Stimulated activated CD4-positive, alpha-beta T cell treated with anti-CD3 and anti-CD28 coated beads, Interleukin-15, amount 100 ng/mL, for 48 hours (primary cell): ENCODE measurements at regions not wholly inside any gene's neighbourhood (a gene's known extent, or its start where the extent isn't known, plus 50 kb on each side); places are given as distances from the start of the nearest gene placed in this dataset.
"Not testable (repeated sequence)": the region's sequence is repeated elsewhere in the genome, so short reads cannot be mapped to it uniquely, and the experiment has no call there.

Source experiments
- DNase-seq, 2 donors: peaks; one replicate each; pipeline ENCODE4 v3.0.0-alpha.2; 2020; ENCODE audit warnings: low read depth in 2 of 2

DNA sequence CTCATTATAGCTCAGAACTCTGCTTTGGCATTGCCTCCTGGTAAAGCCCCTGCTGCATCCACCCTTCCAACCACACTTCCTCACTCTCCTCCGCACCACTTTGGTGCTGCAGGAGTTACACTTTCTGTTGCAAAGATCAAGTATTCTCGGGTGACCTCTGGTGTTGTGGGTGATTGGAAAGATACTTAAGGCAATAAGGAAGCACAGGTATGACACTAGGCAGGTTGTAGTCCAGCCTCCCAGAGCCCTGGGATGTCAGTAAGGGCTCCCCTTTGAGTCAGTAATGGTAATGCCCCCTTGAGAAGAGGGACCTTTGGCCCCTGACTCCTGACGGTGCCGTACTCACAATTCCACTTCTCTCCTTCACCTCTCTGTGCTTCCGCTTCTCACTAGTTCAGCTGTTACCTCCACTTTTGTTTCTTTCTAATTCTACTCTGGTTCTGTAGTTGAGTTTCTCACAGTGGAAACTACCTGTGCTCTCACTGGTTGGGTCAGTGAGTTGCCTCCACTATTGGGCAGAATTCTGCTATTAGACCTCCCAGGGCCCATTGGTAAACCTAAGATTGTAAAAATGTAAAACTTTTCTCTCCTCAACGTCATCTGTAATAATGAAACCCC, 350.0 kb downstream of the GOLGA6L6 start:
- not testable (repeated sequence) for DNase-seq

DNA sequence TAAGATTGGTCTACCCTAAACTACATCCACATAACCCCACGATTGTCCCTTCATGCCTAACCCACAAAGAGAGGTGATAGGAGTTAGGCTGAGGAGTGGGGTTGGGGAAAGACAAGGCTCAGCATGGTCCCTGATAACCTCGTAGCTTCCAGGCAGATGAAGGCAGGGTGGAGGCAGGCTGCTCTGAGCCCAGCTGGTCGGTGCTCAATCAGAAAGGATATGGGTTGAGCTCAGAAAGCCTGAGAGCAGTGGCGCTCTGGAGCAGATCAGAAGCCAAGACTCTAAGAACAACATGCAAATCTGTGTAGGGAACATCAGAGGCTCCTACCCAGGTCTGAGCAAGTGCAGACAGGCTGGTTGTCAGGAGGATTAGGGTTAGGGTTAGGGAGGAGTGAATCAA, 353.0 kb downstream of the GOLGA6L6 start:
- DNase-seq, result not testable (repeated sequence)

DNA sequence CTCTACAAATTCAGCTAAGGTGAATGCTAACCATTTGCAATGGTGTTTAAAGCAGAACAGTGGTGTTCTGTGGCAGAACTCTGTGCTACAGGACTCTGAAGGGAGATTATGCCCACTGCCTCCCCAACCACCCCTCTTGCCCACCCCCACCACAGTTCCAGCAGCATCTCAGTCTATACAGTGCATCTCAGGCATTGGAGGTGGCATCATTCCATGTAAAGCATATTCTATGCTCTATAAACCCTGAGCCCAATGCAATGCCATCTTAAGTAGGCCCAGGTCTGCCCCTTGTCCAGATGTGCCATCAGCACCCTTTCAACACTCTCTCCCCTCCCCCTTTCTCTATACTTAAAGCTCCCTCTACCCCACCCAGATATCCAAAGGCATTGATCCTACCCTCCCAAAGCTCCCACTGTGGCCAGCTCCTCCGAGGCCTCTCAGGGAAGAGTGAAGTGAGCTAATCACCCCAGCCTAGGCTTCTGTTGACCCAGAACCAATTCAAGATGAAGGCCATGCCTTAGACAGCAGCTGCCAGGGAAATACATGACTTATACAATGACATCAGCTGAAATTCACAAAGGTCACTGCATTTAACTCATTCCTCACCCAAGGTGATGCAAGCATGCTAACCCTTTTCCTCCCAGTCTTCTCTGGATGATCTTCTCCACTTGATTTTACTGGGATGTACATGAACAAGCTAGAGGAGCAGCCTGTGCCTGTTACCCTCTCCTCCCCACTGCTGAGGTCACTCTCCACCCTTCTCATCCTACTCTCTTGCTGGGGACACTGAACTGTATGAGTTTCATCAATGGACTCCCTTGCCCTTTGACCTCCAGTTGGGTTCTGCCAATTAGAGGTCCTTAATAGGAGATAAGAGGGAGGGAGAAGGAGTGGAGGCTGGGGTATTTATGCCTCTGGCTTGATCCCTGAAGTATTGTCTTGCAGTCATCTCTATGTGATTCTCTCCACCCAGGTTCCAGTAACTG, 353.9 kb downstream of the GOLGA6L6 start:
- not testable (repeated sequence) for DNase-seq

DNA sequence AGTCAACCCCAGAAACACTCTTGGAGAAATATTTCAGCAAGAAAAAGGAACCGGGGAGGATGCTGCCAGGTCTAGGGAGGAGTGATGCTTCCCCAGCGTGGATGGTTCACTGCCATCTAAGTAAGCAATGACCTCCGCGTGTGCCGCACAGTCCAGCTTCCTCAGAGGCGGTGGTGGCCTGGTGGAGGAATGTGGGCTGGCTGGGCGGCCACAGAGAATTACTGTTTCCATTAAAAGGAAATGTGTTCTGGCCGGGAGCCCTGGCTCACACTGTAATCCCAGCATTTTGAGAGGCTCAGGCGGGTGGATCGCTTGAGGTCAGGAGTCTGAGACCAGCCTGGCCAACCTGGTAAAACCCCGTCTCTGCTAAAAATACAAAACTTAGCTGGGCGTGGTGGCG, 356.7 kb downstream of the GOLGA6L6 start:
- DNase-seq, result not testable (repeated sequence)

DNA sequence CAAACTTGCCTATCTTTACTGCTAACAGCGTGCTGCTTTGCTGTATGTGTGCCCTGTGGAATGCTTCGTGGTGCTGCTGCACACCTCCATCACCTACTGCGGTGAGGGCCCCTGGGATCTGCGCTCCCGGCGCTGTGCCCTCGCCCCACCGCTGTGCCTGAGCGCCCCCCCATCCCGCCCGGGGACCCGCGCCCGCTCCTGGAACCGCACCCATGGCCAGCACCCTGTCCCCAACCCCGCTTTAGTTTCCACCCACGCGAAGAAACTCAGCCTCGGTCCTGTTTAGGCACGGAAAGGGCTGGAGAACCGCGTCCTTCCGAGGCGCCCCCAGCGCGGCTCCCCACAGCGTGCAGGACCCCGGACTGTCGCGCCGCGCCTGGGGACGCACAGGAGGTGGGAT, 373.4 kb downstream of the GOLGA6L6 start:
- DNase-seq, result not testable (repeated sequence)

DNA sequence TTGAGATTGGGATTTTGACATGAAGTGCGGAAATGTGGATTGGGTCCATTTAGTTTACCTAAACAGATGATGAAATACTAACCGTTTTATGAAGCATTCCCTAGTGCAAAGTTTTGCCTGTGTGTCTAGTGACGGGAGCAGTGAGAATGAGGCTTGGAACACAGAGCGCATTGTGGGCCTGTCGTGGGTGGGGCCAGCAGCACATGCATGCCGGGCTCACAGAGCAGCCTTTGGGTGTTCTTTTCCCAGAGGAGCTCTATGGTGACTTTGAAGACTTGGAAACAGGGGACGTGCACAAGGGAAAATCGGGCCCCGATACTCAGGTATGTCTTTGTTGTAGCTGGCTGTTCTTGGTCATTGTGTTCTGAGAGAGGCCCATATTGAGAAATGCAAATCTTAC, 388.1 kb downstream of the GOLGA6L6 start:
- not testable (repeated sequence) for DNase-seq

DNA sequence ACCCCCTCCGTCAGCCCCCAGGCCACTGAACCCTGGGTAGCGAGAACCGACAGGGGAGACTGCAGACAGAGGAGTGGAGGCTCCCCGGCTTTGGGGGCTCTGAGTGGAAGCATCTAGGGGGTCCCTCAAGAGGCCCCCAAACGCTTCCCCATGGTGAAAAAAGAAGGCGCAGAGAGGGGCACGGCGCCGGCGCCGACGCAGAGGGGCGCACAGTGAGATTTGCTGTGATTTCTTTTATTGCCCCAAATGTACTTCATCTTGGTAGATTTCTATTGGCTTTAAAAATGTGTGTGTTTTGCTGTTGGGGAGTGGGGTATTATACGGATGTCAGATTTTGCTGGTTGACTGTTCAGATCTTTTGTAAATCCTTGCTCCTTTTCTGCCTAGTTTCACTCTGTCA, 392.9 kb downstream of the GOLGA6L6 start:
- not testable (repeated sequence) for DNase-seq

DNA sequence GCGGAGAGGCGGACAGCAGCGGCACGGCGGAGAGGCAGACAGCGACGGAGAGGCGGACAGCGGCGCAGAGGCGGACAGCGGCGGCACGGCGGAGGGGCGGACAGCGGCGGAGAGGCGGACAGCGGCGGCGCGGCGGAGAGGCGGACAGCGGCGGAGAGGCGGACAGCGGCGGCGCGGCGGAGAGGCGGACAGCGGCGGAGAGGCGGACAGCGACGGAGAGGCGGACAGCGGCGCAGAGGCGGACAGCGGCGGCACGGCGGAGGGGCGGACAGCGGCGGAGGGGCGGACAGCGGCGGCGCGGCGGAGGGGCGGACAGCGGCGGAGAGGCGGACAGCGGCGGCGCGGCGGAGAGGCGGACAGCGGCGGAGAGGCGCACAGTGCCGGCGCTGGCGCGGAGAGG, 393.6 kb downstream of the GOLGA6L6 start:
- DNase-seq, result not testable (repeated sequence)

DNA sequence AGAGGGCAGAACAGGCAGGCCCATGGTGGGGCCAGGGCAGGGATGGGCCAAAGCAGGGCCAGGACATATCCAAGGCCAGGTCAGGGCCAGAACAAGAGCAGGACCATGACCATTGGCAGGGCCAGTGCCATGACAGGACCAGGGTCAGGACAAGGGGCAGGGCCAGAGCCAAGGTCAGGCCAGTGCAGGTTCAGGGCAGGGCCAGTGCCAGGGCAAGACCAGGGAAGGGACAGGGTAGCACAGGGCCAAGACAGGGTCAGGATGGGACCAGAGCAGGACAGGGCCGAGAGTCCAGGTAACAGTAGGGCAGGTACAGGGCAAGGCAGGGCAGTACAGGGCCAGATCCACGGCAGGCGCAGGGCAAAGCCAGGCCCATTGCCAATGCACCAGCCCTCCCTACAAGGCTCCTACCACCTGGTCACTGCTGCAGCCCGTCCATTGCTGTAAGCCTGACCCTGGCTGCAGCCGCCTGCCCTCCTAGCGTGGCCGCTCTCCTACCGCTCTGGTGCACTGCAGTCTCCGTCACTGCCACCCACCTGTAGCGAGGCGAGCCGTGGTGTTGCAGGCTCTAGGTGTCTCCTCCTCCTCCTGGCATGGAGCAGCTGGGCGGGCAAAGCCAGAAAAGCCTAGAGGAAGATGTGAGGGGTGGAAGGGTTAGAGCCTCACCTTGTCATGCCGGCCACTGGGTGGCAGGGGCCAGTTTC, 397.1 kb downstream of the GOLGA6L6 start:
- DNase-seq, result not testable (repeated sequence)

DNA sequence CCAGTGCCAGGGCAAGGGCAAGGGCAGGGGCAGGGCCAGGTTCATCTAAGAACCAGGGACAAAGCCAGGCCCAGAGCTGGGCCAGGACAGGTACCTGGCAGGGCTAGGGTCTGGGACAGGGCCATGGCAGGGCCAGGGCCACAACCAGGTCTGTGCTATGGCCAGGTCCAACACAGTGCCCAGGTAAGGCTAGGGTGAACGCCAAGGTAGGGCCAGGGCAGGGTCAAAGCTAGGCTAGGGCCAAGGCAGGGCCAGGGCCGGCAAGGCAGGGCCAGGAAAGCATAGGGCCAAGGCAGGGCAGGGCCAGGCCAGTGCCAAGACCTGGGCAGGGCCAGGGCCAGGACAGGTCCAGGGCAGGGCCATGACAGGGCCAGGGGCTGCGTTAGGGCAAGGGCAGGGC, 398.7 kb downstream of the GOLGA6L6 start:
- DNase-seq, result not testable (repeated sequence)

DNA sequence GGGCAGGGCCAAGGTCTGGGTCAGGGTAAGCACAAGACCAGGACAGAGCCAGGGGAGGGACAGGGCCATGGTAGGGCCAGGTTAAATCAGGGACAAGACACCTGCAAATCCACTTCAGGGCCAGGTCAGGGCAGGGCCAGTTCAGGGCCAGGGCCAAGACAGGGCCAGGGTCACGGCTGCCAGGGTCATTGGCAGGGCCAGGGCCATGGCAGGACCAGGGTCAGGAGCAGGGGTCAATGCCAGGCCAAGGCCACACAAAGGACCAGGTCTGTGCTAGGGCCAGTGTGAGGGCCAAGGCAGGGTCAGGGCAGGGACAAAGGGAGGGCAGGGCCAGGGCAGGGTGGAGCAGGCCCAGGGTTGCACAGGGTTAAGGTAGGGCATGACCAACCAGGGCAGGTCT, 399.2 kb downstream of the GOLGA6L6 start:
- DNase-seq, result not testable (repeated sequence)

DNA sequence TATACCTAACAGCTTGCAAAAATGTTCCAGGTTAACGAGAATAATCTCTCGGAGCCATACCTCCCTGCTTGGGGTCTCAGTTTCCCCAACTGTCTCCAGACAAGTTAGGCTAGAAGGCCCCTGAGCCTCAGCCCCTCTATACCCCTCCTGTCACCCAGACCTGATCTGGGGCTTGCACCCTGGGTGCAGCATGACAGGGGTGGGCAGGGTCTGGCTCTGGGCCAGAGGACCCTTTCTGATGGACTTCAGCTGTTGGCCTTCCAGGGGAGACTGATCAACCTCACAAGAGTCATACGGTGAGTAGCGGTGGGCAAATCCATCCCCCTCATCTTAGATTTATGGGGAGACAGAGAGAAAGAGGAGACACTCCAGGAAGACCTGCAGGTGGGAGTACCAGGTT, 416.9 kb downstream of the GOLGA6L6 start:
- not testable (repeated sequence) for DNase-seq

DNA sequence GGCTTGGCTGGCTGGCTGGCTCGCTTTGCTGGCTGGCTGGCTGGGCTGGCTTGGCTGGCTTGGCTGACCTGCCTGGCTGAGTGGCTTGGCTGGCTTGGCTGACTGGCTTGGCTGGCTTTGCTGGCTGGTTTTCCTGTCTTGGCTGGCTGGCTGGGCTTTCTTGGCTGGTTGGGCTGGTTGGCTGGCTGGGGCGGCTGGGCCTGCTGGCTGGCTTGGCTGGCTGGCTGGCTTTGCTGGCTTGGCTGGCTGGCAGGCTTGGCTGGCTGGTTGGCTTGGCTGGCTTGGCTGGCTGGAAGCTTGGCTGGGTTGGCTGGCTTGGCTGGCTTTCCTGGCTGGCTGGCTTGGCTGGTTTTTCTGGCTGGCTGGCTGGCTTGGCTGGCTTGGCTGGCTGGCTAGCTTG, 435.6 kb downstream of the GOLGA6L6 start:
- no peak for DNase-seq

DNA sequence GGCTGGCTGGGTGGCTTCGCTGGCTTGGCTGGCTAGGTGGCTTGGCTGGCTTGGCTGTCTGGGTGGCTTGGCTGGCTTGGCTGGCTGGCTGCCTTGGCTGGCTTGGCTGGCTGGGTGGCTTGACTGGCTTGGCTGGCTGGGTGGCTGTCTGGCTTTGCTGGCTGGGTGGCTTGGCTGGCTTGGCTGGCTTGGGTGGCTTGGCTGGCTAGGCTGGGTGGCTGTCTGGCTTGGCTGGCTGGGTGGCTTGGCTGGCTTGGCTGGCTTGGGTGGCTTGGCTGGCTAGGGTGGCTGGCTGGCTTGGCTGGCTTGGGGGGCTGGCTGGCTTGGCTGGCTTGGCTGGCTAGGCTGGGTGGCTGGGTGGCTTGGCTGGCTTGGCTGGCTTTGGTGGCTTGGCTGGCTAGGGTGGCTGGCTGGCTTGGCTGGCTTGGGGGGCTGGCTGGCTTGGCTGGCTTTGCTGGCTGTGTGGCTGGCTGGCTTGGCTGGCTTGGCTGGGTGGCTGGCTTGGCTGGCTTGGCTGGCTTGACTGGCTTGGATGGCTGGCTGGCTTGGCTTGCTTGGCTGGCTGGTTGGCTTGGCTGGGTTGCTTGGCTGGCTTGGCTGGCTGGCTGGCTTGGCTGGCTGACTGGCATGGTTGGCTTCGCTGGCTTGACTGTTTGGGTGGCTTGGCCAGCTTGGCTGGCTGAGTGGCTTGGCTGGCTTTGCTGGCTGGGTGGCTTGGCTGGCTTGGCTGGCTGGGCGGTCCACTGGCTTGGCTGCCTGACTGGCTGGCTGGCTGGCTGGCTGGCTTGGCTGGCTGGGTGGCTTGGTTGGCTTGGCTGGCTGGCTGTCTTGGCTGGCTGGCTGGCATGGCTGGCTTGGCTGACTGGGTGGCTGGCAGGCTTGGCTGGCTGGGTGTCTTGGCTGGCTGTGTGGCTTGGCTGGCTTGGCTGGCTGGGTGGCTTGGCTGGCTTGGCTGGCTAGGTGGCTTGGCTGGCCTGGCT, 436.3 kb downstream of the GOLGA6L6 start:
- not testable (repeated sequence) for DNase-seq

DNA sequence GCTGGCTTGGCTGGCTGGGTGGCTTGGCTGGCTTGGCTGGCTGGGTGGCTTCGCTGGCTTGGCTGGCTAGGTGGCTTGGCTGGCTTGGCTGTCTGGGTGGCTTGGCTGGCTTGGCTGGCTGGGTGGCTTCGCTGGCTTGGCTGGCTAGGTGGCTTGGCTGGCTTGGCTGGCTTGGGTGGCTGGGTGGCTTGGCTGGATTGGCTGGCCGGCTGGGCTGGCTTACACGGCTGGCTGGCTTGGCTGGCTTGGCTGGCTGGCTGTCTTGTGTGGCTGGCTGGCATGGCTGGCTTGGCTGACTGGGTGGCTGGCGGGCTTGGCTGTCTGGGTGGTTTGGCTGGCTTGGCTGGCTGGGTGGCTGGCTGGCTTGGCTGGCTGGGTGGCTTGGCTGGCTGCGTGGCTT, 437.0 kb downstream of the GOLGA6L6 start:
- DNase-seq, result not testable (repeated sequence)

DNA sequence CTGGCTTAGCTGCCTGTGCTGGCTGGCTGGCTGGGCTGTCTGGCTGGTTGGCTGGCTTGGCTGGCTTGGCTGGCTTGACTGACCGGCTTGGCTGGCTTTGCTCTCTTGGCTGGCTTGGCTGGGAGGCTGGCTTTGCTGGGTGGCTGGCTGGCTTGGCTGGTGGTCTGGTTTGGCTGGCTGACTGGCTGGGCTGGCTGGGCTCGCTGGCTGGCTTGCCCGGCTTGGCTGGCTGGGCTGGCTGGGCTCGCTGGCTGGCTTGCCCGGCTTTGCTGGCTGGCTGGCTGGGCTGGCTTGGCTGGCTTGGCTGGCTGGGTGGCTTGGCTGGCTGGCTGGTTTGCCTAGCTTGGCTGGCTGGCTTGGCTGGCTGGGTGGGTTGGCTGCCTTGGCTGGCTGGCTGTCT, 438.7 kb downstream of the GOLGA6L6 start:
- not testable (repeated sequence) for DNase-seq

DNA sequence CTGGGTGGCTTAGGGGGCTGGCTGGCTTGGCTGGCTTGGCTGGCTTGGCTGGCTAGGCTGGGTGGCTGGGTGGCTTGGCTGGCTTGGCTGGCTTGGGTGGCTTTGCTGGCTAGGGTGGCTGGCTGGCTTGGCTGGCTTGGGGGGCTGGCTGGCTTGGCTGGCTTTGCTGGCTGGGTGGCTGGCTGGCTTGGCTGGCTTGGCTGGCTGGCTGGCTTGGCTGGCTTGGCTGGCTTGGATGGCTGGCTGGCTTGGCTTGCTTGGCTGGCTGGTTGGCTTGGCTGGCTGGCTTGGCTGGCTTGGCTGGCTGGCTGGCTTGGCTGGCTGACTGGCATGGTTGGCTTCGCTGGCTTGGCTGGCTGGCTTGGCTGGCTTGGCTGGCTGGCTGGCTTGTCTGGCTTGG, 439.4 kb downstream of the GOLGA6L6 start:
- not testable (repeated sequence) for DNase-seq

DNA sequence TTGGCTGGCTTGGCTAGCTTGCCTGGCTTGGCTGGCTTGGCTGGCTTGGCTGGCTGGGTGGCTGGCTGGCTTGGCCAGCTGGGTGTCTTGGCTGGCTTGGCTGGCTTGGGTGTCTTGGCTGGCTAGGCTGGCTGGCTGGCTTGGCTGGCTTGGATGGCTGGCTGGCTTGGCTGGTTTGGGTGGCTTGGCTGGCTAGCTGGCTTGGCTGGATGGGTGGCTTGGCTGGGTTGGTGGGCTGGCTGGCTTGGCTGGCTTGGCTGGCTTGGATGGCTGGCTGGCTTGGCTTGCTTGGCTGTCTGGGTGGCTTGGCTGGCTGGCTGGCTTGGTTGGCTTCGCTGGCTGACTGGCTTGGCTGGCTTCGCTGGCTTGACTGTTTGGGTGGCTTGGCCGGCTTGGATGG, 440.3 kb downstream of the GOLGA6L6 start:
- DNase-seq, result not testable (repeated sequence)

DNA sequence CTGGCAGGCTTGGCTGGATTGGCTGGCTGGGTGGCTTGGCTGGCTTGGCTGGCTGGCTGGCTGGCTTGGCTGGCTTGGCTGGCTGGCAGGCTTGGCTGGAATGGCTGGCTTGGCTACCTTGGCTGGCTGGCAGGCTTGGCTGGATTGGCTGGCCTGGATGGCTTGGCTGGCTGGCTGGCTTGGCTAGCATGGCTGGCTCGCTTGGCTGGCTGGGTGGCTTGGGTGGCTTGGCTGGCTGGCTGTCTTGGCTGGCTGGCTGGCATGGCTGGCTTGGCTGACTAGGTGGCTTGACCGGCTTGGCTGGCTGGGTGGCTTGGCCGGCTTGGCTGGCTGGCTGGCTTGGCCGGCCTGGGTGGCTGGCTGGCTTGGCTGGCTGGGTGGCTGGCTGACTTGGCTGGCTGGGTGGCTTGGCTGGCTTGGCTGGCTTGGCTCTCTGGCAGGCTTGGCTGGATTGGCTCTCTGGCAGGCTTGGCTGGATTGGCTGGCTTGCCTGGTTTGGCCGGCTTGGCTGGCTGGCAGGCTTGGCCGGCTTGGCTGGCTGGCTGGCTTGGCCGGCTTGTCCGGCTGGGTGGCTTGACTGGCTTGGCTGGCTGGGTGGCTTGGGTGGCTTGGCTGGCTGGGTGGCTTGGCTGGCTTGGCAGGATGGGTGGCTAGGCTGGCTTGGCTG, 440.9 kb downstream of the GOLGA6L6 start:
- not testable (repeated sequence) for DNase-seq

DNA sequence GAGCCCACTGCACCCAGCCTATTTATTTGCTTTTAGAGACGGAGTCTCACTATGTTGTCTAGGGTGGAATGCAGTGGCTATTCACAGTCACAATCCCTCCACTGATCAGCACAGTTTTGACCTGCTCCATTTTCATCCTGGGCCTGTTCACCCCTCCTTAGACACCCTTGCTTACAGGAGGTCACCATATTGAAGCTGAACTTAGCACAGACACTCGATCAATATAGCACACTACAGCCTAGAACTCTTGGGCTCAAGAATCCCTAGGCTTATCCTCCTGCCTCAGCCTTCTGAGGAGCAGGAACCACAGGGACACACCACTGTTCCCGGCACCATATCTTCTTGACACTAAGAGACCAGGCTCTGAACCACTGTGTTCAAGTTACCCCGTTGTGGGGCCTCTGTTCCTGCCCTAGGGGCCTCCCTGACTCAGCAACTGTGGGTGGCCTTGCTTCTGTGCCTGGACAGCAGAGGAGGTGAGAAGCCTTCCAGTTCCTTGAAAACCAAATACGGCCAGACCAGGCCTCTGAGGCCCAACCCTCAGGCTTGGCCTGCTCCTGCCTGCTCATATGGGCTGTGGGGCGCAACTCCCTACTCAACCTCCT, 445.8 kb downstream of the GOLGA6L6 start:
- DNase-seq, result not testable (repeated sequence)
